ENCODE measurements at regions not wholly inside any gene's neighbourhood (a gene's known extent, or its start where the extent isn't known, plus 50 kb on each side); places are given as distances from the start of the nearest gene placed in this dataset.

GRCh38 chr5:5587474-5587873 lies 165.0 kb downstream of the ICE1 start:
- Histone ChIP-seq H3K27me3 (ENCODE audit: control insufficient read depth, extremely low read depth, insufficient read depth, low read length) (no peaks in the 10 kb centered on the region), H2AFZ (ENCODE audit: control insufficient read depth, low read length) (no peak overlapping the region), H3K4me2 (ENCODE audit: control insufficient read depth, extremely low read depth, insufficient read depth, low read depth, low read length) (no peak overlapping the region), H3K9me3 (ENCODE audit: control insufficient read depth, low read depth, low read length) (peaks cover 8% of the 10 kb centered on the region), H4K20me1 (ENCODE audit: control insufficient read depth, extremely low read depth, insufficient read depth, low read length) (no peaks in the 10 kb centered on the region), H3K36me3 (ENCODE audit: control insufficient read depth in 2 of 2, extremely low read depth in 1 of 2, insufficient read depth in 2 of 2, low read length in 2 of 2) (no peaks in the 10 kb centered on the region), H3K4me1 (ENCODE audit: control insufficient read depth, extremely low read depth, insufficient read depth, low read length) (no peaks in the 10 kb centered on the region), H3K4me3 (ENCODE audit: control insufficient read depth in 2 of 3, extremely low read depth in 1 of 3, insufficient read depth in 2 of 3, low read depth in 1 of 3, low read length in 3 of 3) (no peak overlapping the region), H3K9me1 (ENCODE audit: control insufficient read depth, extremely low read depth, insufficient read depth, low read length) (no peaks in the 10 kb centered on the region), H3K27ac (ENCODE audit: control insufficient read depth, insufficient read depth, low read length) (no peak overlapping the region), H3K79me2 (ENCODE audit: control insufficient read depth, insufficient read depth, low read length) (no peaks in the 10 kb centered on the region), H3K9ac (ENCODE audit: control insufficient read depth, extremely low read depth, insufficient read depth, low read length) (no peak overlapping the region)
- dilution Hi-C loops (cut with MboI; ENCODE audit: extremely low pct_ligation_motif_present, low sequenced_read_pairs), result no loop called here
- DNase-seq (ENCODE audit: low read depth, low spot score) (no peak), FAIRE-seq (no peak)
- no peak for TF ChIP-seq EZH2 (IDR thresholded peaks at IDR 0.05; ENCODE audit: low read length)
- TF ChIP-seq, protein P1, sequence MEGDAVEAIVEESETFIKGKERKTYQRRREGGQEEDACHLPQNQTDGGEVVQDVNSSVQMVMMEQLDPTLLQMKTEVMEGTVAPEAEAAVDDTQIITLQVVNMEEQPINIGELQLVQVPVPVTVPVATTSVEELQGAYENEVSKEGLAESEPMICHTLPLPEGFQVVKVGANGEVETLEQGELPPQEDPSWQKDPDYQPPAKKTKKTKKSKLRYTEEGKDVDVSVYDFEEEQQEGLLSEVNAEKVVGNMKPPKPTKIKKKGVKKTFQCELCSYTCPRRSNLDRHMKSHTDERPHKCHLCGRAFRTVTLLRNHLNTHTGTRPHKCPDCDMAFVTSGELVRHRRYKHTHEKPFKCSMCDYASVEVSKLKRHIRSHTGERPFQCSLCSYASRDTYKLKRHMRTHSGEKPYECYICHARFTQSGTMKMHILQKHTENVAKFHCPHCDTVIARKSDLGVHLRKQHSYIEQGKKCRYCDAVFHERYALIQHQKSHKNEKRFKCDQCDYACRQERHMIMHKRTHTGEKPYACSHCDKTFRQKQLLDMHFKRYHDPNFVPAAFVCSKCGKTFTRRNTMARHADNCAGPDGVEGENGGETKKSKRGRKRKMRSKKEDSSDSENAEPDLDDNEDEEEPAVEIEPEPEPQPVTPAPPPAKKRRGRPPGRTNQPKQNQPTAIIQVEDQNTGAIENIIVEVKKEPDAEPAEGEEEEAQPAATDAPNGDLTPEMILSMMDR (optimal IDR thresholded peaks at IDR 0.05 in 1 of 3, IDR thresholded peaks at IDR 0.05 in 1 of 3, conservative IDR thresholded peaks at IDR 0.05 in 1 of 3; ENCODE audit: extremely low read depth in 1 of 3, insufficient read depth in 2 of 3, low read length in 3 of 3), result no peak

GRCh38 chr5:5586721-5587120 lies 164.2 kb downstream of the ICE1 start:
- FAIRE-seq (no peak), DNase-seq (ENCODE audit: low read depth, low spot score) (no peak)
- no peak overlapping the region for H3K9ac ChIP-seq (ENCODE audit: control insufficient read depth, extremely low read depth, insufficient read depth, low read length)
- no peaks in the 10 kb centered on the region for H3K4me1 ChIP-seq (ENCODE audit: control insufficient read depth, extremely low read depth, insufficient read depth, low read length)
- TF ChIP-seq EZH2 (IDR thresholded peaks at IDR 0.05; ENCODE audit: low read length), result no peak
- TF ChIP-seq, protein P1 (optimal IDR thresholded peaks at IDR 0.05 in 1 of 3, IDR thresholded peaks at IDR 0.05 in 1 of 3, conservative IDR thresholded peaks at IDR 0.05 in 1 of 3; ENCODE audit: extremely low read depth in 1 of 3, insufficient read depth in 2 of 3, low read length in 3 of 3), result no peak
- H2AFZ ChIP-seq (ENCODE audit: control insufficient read depth, low read length), result no peak overlapping the region
- H3K27me3 ChIP-seq (ENCODE audit: control insufficient read depth, extremely low read depth, insufficient read depth, low read length), result no peaks in the 10 kb centered on the region
- peaks cover 8% of the 10 kb centered on the region for H3K9me3 ChIP-seq (ENCODE audit: control insufficient read depth, low read depth, low read length)
- H3K4me3 ChIP-seq (ENCODE audit: control insufficient read depth in 2 of 3, extremely low read depth in 1 of 3, insufficient read depth in 2 of 3, low read depth in 1 of 3, low read length in 3 of 3), result no peak overlapping the region
- no peaks in the 10 kb centered on the region for H3K36me3 ChIP-seq (ENCODE audit: control insufficient read depth in 2 of 2, extremely low read depth in 1 of 2, insufficient read depth in 2 of 2, low read length in 2 of 2)
- H3K9me1 ChIP-seq (ENCODE audit: control insufficient read depth, extremely low read depth, insufficient read depth, low read length), result no peaks in the 10 kb centered on the region
- no peak overlapping the region for H3K4me2 ChIP-seq (ENCODE audit: control insufficient read depth, extremely low read depth, insufficient read depth, low read depth, low read length)
- no peaks in the 10 kb centered on the region for H4K20me1 ChIP-seq (ENCODE audit: control insufficient read depth, extremely low read depth, insufficient read depth, low read length)
- H3K27ac ChIP-seq (ENCODE audit: control insufficient read depth, insufficient read depth, low read length), result no peak overlapping the region
- no peaks in the 10 kb centered on the region for H3K79me2 ChIP-seq (ENCODE audit: control insufficient read depth, insufficient read depth, low read length)
- dilution Hi-C loops (cut with MboI; ENCODE audit: extremely low pct_ligation_motif_present, low sequenced_read_pairs), result no loop called here

All from keratinocyte (primary cell).